ENCODE measurements at regions not wholly inside any gene's neighbourhood (a gene's known extent, or its start where the extent isn't known, plus 50 kb on each side); places are given as distances from the start of the nearest gene placed in this dataset.

- no peak for TF ChIP-seq CTCF (IDR thresholded peaks at IDR 0.05; ENCODE audit: insufficient read depth, low read depth, low read length, missing control alignments)
- no peak for DNase-seq (ENCODE audit: low read depth)
- no peak overlapping the region for H3K4me3 ChIP-seq (ENCODE audit: low read depth, low read length)
Measured at GRCh38 chr7:52211930-52212329, 823.5 kb upstream of the POM121L12 start.

GRCh38 chr7:52209614-52210013 is 825.8 kb upstream of the POM121L12 start:
- no peak for TF ChIP-seq CTCF (IDR thresholded peaks at IDR 0.05; ENCODE audit: insufficient read depth, low read depth, low read length, missing control alignments)
- no peak for DNase-seq (ENCODE audit: low read depth)
- no peak overlapping the region for H3K4me3 ChIP-seq (ENCODE audit: low read depth, low read length)

GRCh38 chr7:52197221-52197620 is 838.2 kb upstream of the POM121L12 start:
- no peak overlapping the region for H3K4me3 ChIP-seq (ENCODE audit: low read depth, low read length)

GRCh38 chr7:52195664-52196063 is 839.8 kb upstream of the POM121L12 start:
- TF ChIP-seq CTCF (IDR thresholded peaks at IDR 0.05; ENCODE audit: insufficient read depth, low read depth, low read length, missing control alignments), result no peak
- DNase-seq (ENCODE audit: low read depth), result no peak
- H3K4me3 ChIP-seq (ENCODE audit: low read depth, low read length), result no peak overlapping the region

More at GRCh38 chr7:52197221-52197620, 838.2 kb upstream of the POM121L12 start:
- DNase-seq (ENCODE audit: low read depth), result no peak
- no peak for TF ChIP-seq CTCF (IDR thresholded peaks at IDR 0.05; ENCODE audit: insufficient read depth, low read depth, low read length, missing control alignments)

- H3K4me3 ChIP-seq (ENCODE audit: low read depth, low read length), result no peak overlapping the region
- no peak for DNase-seq (ENCODE audit: low read depth)
- TF ChIP-seq CTCF (IDR thresholded peaks at IDR 0.05; ENCODE audit: insufficient read depth, low read depth, low read length, missing control alignments), result no peak
Measured at GRCh38 chr7:52189153-52189778, 846.2 kb upstream of the POM121L12 start.

GRCh38 chr7:52184006-52184703 is 851.3 kb upstream of the POM121L12 start:
- TF ChIP-seq CTCF (IDR thresholded peaks at IDR 0.05; ENCODE audit: insufficient read depth, low read depth, low read length, missing control alignments), result no peak
- DNase-seq (ENCODE audit: low read depth), result no peak
- no peak overlapping the region for H3K4me3 ChIP-seq (ENCODE audit: low read depth, low read length)

Measured in GM12865 (cell line).